H9 (cell line): ENCODE measurements at regions not wholly inside any gene's neighbourhood (a gene's known extent, or its start where the extent isn't known, plus 50 kb on each side); places are given as distances from the start of the nearest gene placed in this dataset.

ENCODE experiments used
- DNase-seq: peaks from one replicate; pipeline ENCODE4 v3.0.0-alpha.2; 2017
- H2AFZ ChIP-seq: one replicate; pipeline ENCODE4 v1.6.1; 2013; ENCODE audit warnings: mild to moderate bottlenecking, low read length, control low read depth, moderate library complexity
- H2AK5ac ChIP-seq: 2 replicates; pipeline ENCODE4 v1.6.1; 2013; ENCODE audit warnings: low read length, control low read depth, mixed read lengths; ENCODE audit not compliant: insufficient read length
- H2BK120ac ChIP-seq: one replicate; pipeline ENCODE4 v1.6.1; 2013; ENCODE audit warnings: low read depth, mild to moderate bottlenecking, low read length, control low read depth, inconsistent platforms; ENCODE audit not compliant: poor library complexity, severe bottlenecking
- H2BK12ac ChIP-seq: 2 replicates; pipeline ENCODE4 v1.6.1; 2013; ENCODE audit warnings: low read length, control low read depth, mixed read lengths, low read depth; ENCODE audit not compliant: insufficient read length
- H2BK15ac ChIP-seq: 2 replicates; pipeline ENCODE4 v1.6.1; 2013; ENCODE audit warnings: low read depth, low read length, control low read depth
- H2BK20ac ChIP-seq: one replicate; pipeline ENCODE4 v1.6.1; 2013; ENCODE audit warnings: low read depth, mild to moderate bottlenecking, low read length, control low read depth, inconsistent platforms; ENCODE audit not compliant: poor library complexity, severe bottlenecking
- H2BK5ac ChIP-seq: 2 replicates; pipeline ENCODE4 v1.6.1; 2013; ENCODE audit warnings: low read length, control low read depth, mixed read lengths; ENCODE audit not compliant: insufficient read length
- H3K14ac ChIP-seq: 2 replicates; pipeline ENCODE4 v1.6.1; 2013; ENCODE audit warnings: low read length, control low read depth; ENCODE audit not compliant: insufficient read depth
- H3K18ac ChIP-seq: 2 replicates; pipeline ENCODE4 v1.6.1; 2013; ENCODE audit warnings: low read depth, mild to moderate bottlenecking, mixed read lengths, low read length, control low read depth; ENCODE audit not compliant: insufficient read length
- H3K23ac ChIP-seq: 2 replicates; pipeline ENCODE4 v1.6.1; 2013; ENCODE audit warnings: low read length, control low read depth, mixed read lengths, low read depth; ENCODE audit not compliant: insufficient read length
- H3K23me2 ChIP-seq: 2 replicates; pipeline ENCODE4 v1.6.1; 2013; ENCODE audit warnings: low read depth, mild to moderate bottlenecking, mixed read lengths, low read length, control low read depth; ENCODE audit not compliant: insufficient read length, poor library complexity, severe bottlenecking
- H3K27ac ChIP-seq: 2 replicates; pipeline ENCODE4 v1.5.1; 2013; ENCODE audit warnings: low read length, control low read depth, mixed read lengths, low read depth; ENCODE audit not compliant: insufficient read length
- H3K27me3 ChIP-seq: 2 replicates; pipeline ENCODE4 v1.6.1; 2013; ENCODE audit warnings: low read length, control low read depth, inconsistent platforms; ENCODE audit not compliant: insufficient read depth
- H3K4ac ChIP-seq: 2 replicates; pipeline ENCODE4 v1.6.1; 2013; ENCODE audit warnings: low read depth, mild to moderate bottlenecking, control low read depth, inconsistent platforms, low read length, moderate library complexity
- H3K4me1 ChIP-seq: 2 replicates; pipeline ENCODE4 v1.6.1; 2013; ENCODE audit warnings: low read length, control low read depth, inconsistent platforms; ENCODE audit not compliant: insufficient read depth
- H3K4me2 ChIP-seq: 2 replicates; pipeline ENCODE4 v1.6.1; 2013; ENCODE audit warnings: low read length, control low read depth, mixed read lengths; ENCODE audit not compliant: insufficient read length, insufficient read depth
- H3K56ac ChIP-seq: 2 replicates; pipeline ENCODE4 v1.6.1; 2013; ENCODE audit warnings: low read depth, mild to moderate bottlenecking, mixed read lengths, low read length, control low read depth; ENCODE audit not compliant: insufficient read length
- H3K79me1 ChIP-seq: 2 replicates; pipeline ENCODE4 v1.6.1; 2013; ENCODE audit warnings: low read depth, mild to moderate bottlenecking, moderate library complexity, low read length, control low read depth, inconsistent platforms; ENCODE audit not compliant: insufficient read depth, poor library complexity, severe bottlenecking
- H3K79me2 ChIP-seq: 2 replicates; pipeline ENCODE4 v1.6.1; 2013; ENCODE audit warnings: low read length, control low read depth, inconsistent platforms; ENCODE audit not compliant: insufficient read depth
- H3K9ac ChIP-seq: 2 replicates; pipeline ENCODE4 v1.6.1; 2013; ENCODE audit warnings: low read length, control low read depth, mixed read lengths; ENCODE audit not compliant: insufficient read length; ENCODE audit errors: extremely low read depth
- H3K9me3 ChIP-seq: one replicate; pipeline ENCODE4 v1.6.1; 2013; ENCODE audit warnings: low read depth, low read length, inconsistent platforms; ENCODE audit not compliant: control insufficient read depth
- H3T11ph ChIP-seq: one replicate; pipeline ENCODE4 v1.6.1; 2013; ENCODE audit warnings: mild to moderate bottlenecking, low read length, control low read depth, inconsistent platforms
- H4K20me1 ChIP-seq: one replicate; pipeline ENCODE4 v1.6.1; 2013; ENCODE audit not compliant: control insufficient read depth, insufficient read length, insufficient read depth
- H4K5ac ChIP-seq: 2 replicates; pipeline ENCODE4 v1.6.1; 2013; ENCODE audit warnings: low read depth, mild to moderate bottlenecking, mixed read lengths, low read length, control low read depth; ENCODE audit not compliant: insufficient read length
- H4K8ac ChIP-seq: replicated peaks from 2 replicates; pipeline ENCODE4 v1.6.1; 2013; ENCODE audit warnings: low read length, control low read depth, mixed read lengths, low read depth; ENCODE audit not compliant: insufficient read length
- H4K91ac ChIP-seq: 2 replicates; pipeline ENCODE4 v1.6.1; 2013; ENCODE audit warnings: low read depth, mild to moderate bottlenecking, moderate library complexity, mixed read lengths, low read length, control low read depth; ENCODE audit not compliant: insufficient read length
- H3K27ac Mint-ChIP-seq, 3 experiments: 2 replicates in 2 of 3; 3 replicates in 1 of 3; pipeline ENCODE4 v1.8.0; 2020 to 2021; ENCODE audit warnings: mixed read lengths in 3 of 3, mild to moderate bottlenecking in 1 of 3, moderate library complexity in 1 of 3
- H3K27me3 Mint-ChIP-seq: 2 replicates; pipeline ENCODE4 v1.8.0; 2021; ENCODE audit warnings: low read depth, mild to moderate bottlenecking, moderate library complexity, mixed read lengths
- H3K36me3 Mint-ChIP-seq, 3 experiments: 2 replicates in 2 of 3; 3 replicates in 1 of 3; pipeline ENCODE4 v1.8.0; 2020 to 2021; ENCODE audit warnings: low read depth in 3 of 3, mixed read lengths in 3 of 3; ENCODE audit not compliant: insufficient read depth in 1 of 3
- H3K4me1 Mint-ChIP-seq, 2 experiments: 2 replicates each; pipeline ENCODE4 v1.8.0; 2020; ENCODE audit warnings: mixed read lengths in 2 of 2
- H3K4me3 Mint-ChIP-seq, 2 experiments: 2 replicates in 1 of 2; 3 replicates in 1 of 2; pipeline ENCODE4 v1.8.0; 2020 to 2021; ENCODE audit warnings: mild to moderate bottlenecking in 2 of 2, mixed read lengths in 2 of 2, moderate library complexity in 1 of 2
- H3K9me3 Mint-ChIP-seq, 2 experiments: 2 replicates in 1 of 2; 3 replicates in 1 of 2; pipeline ENCODE4 v1.8.0; 2020; ENCODE audit warnings: mild to moderate bottlenecking in 2 of 2, mixed read lengths in 2 of 2, moderate library complexity in 1 of 2
- whole genome bisulfite sequencing: extraction: QIAGEN DNeasy Blood & Tissue Kit; methylation state at CpG from one replicate; pipeline ENCODE4 v1.1.7; 2013; ENCODE audit warnings: missing lambda C conversion rate, low lambda C conversion rate, mixed read lengths; ENCODE audit not compliant: insufficient read length; ENCODE audit errors: extremely low coverage; 5-methylcytosine and 5-hydroxymethylcytosine counted together
- TF ChIP-seq, protein P1 (sequence below): fragments of 200-600 bp; sonication (generic); conservative IDR thresholded peaks from 3 replicates; pipeline ENCODE4 v1.8.0; 2021; ENCODE audit warnings: antibody characterized with exemption, mild to moderate bottlenecking

DNA sequence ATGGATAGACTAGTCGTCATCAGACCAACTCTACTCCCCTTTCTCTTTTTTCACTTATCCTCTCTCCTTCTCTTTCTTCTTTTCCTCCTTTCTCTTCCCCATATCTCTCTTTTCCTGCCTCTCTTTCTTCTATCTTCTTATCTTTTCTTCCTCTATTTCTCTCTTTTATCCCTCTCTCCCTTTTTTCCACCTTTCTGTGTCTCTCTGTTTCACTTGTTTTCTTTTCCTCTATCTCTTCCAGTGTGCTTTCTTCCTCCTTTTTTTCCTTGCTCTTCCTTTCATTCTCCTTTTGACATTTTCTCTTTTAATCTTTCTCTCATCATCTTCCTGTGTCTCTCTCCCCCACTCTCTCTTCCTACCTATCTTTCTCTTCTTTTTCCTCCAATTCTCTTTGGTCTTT, 159.0 kb upstream of the PTGFR start:
- Histone ChIP-seq H4K91ac (no peak overlapping the region), H2AFZ (no peak overlapping the region), H2BK5ac (no peak overlapping the region), H2BK20ac (no peak overlapping the region), H3K27ac (no peak overlapping the region), H3K23ac (no peak overlapping the region), H2BK15ac (no peak overlapping the region), H3K4ac (no peak overlapping the region), H3T11ph (no peak overlapping the region), H2BK12ac (no peak overlapping the region), H3K4me2 (no peak overlapping the region), H3K27me3 (no peaks in the 10 kb centered on the region; the same call in 1 of the 2 replicates), H4K20me1 (no peaks in the 10 kb centered on the region), H3K56ac (no peak overlapping the region), H2AK5ac (no peak overlapping the region), H3K9me3 (no peaks in the 10 kb centered on the region), H4K5ac (no peak overlapping the region), H3K4me1 (no peaks in the 10 kb centered on the region), H3K18ac (no peak overlapping the region), H3K23me2 (no peaks in the 10 kb centered on the region), H3K14ac (no peak overlapping the region), H3K79me1 (no peaks in the 10 kb centered on the region), H2BK120ac (no peak overlapping the region), H3K9ac (no peak overlapping the region), H3K79me2 (no peaks in the 10 kb centered on the region), H4K8ac (no peak overlapping the region)
- H3K4me1 Mint-ChIP-seq = no peaks in the 10 kb centered on the region
- H3K36me3 Mint-ChIP-seq = no peaks in the 10 kb centered on the region
- TF ChIP-seq, protein P1, sequence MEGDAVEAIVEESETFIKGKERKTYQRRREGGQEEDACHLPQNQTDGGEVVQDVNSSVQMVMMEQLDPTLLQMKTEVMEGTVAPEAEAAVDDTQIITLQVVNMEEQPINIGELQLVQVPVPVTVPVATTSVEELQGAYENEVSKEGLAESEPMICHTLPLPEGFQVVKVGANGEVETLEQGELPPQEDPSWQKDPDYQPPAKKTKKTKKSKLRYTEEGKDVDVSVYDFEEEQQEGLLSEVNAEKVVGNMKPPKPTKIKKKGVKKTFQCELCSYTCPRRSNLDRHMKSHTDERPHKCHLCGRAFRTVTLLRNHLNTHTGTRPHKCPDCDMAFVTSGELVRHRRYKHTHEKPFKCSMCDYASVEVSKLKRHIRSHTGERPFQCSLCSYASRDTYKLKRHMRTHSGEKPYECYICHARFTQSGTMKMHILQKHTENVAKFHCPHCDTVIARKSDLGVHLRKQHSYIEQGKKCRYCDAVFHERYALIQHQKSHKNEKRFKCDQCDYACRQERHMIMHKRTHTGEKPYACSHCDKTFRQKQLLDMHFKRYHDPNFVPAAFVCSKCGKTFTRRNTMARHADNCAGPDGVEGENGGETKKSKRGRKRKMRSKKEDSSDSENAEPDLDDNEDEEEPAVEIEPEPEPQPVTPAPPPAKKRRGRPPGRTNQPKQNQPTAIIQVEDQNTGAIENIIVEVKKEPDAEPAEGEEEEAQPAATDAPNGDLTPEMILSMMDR = no peak
- H3K27me3 Mint-ChIP-seq = peaks cover 22% of the 10 kb centered on the region
- H3K27ac Mint-ChIP-seq = no peak overlapping the region
- no peak overlapping the region for H3K4me3 Mint-ChIP-seq
- WGBS = no CpG with 5 or more reads among the region's 1 CpG
- no peak for DNase-seq
- peaks cover 0 to 2% of the 10 kb centered on the region in 2 experiments; a peak in 2 of 5 replicates for H3K9me3 Mint-ChIP-seq
